Neural progenitor cell (in vitro differentiated cells): ENCODE measurements at regions not wholly inside any gene's neighbourhood (a gene's known extent, or its start where the extent isn't known, plus 50 kb on each side); places are given as distances from the start of the nearest gene placed in this dataset.

Experiments used
- EZH2 ChIP-seq: fragments of 200-600 bp; sonication (generic); IDR thresholded peaks from 2 replicates; pipeline ENCODE4 v1.6.1; 2017; ENCODE audit warnings: antibody characterized with exemption, mild to moderate bottlenecking, moderate library complexity
- TF ChIP-seq, protein P1 (sequence below): fragments of 200-600 bp; sonication (generic); IDR thresholded peaks from 2 replicates; pipeline ENCODE4 v1.5.1; 2017; ENCODE audit warnings: antibody characterized with exemption, mild to moderate bottlenecking

- TF ChIP-seq, protein P1, sequence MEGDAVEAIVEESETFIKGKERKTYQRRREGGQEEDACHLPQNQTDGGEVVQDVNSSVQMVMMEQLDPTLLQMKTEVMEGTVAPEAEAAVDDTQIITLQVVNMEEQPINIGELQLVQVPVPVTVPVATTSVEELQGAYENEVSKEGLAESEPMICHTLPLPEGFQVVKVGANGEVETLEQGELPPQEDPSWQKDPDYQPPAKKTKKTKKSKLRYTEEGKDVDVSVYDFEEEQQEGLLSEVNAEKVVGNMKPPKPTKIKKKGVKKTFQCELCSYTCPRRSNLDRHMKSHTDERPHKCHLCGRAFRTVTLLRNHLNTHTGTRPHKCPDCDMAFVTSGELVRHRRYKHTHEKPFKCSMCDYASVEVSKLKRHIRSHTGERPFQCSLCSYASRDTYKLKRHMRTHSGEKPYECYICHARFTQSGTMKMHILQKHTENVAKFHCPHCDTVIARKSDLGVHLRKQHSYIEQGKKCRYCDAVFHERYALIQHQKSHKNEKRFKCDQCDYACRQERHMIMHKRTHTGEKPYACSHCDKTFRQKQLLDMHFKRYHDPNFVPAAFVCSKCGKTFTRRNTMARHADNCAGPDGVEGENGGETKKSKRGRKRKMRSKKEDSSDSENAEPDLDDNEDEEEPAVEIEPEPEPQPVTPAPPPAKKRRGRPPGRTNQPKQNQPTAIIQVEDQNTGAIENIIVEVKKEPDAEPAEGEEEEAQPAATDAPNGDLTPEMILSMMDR: no peak
- no peak for TF ChIP-seq EZH2
Measured at GRCh38 chr2:147040298-147041120, 804.3 kb upstream of the ACVR2A start.
